GM19467 (cell line): ENCODE measurements at regions not wholly inside any gene's neighbourhood (a gene's known extent, or its start where the extent isn't known, plus 50 kb on each side); places are given as distances from the start of the nearest gene placed in this dataset.

Experiments used
- ATAC-seq: cut with Tn5 transposase; IDR thresholded peaks from one replicate; pipeline ENCODE4 v1.9.1; 2021; ENCODE audit warnings: mild to moderate bottlenecking, moderate library complexity; ENCODE audit not compliant: unreplicated experiment

DNA sequence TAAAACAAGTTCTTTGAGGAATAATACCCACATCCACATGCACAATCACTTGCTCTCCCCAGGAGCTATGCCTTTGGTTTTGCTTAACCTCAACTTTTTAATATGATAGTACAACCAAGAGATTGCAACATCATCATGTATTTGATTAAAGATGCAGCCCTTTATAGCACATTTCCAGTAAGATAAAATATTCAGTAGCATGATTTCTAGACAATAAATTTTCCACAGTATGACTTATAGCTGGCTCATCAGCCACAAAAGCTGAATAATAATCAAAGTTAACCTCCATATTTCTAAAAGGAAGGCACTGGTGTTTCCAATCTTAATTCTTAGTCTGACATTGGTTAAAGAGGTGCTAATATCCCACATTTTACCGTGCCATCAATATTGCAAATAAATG is 622.5 kb downstream of the TBL1XR1 start:
- no peak for ATAC-seq

DNA sequence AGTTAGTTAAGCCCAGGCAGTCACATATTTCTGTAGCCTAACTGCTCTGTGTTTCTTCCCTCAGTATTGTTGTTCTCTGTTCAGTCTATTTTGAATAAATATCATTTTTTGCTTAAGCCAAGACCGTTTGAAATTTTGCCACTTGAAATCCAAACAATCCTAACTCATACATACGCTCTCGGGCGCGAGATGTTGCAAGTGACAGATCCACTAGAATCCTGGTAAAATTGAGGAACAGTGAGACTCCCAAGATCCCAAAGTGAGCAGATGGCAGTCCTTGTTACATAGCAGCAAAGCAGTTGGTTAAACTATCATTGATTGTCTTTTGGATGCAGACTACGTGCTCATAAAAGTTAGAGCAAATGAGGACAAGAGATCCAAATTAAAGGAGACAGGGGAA is 625.4 kb downstream of the TBL1XR1 start:
- no peak for ATAC-seq

DNA sequence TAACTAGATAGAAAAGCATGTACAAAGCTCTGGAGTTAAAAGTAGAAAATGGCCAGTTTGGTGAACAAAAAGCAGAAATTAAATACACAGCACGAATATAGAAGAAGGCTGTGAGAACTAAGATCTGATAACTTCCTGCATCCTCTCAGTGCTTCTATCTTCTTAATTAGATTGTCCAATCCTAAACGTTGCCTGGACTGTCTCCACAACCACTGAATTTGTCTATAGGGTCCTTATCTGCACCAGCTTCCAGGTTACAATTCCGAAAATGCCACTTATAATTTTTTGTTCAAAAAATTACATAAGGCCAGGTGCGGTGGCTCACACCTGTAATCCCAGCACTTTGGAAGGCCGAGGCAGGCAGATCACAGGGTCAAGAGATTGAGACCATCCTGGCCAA is 626.3 kb downstream of the TBL1XR1 start:
- no peak for ATAC-seq

GRCh38 chr3:176568189-176568588 is 629.1 kb downstream of the TBL1XR1 start:
- ATAC-seq = no peak

DNA sequence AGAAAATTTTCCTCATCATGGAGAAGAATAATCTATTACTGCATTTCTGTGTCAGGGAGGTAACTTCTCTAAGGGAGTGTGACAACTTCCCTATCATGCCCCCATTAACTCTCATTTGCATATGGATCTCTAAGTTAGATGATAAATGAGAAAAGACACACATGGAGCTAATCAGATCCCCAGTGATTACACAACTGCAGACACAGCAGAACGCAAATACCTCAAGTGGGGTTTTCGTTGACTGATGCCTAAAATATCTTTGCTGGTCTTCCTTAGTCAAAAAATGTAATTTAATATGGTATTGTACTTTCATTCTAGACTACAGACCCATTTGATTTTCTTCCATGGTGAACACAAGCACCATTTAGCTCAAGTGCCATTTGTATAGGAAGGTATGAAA is 630.5 kb downstream of the TBL1XR1 start:
- ATAC-seq = no peak

DNA sequence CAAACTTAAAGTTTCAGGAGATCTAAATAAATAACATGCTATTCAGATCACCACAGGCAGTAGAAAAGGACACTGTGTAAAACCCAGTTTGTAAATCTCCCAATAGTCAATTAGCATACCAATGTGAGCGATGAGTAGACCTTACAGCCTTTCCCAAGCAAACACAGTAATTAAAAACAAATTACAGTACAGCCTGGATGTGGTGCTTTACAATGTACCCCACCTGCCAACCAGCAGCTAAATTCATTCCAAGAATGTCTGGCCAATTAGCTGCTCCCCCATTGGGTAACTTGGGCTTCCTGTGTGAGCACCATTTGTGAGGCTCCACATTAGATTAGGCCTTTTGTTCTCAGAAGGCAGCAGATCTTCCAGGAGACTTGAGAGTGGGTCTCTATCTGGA is 635.0 kb downstream of the TBL1XR1 start:
- ATAC-seq = no peak

GRCh38 chr3:176561826-176562225 is 635.5 kb downstream of the TBL1XR1 start:
- ATAC-seq = no peak

DNA sequence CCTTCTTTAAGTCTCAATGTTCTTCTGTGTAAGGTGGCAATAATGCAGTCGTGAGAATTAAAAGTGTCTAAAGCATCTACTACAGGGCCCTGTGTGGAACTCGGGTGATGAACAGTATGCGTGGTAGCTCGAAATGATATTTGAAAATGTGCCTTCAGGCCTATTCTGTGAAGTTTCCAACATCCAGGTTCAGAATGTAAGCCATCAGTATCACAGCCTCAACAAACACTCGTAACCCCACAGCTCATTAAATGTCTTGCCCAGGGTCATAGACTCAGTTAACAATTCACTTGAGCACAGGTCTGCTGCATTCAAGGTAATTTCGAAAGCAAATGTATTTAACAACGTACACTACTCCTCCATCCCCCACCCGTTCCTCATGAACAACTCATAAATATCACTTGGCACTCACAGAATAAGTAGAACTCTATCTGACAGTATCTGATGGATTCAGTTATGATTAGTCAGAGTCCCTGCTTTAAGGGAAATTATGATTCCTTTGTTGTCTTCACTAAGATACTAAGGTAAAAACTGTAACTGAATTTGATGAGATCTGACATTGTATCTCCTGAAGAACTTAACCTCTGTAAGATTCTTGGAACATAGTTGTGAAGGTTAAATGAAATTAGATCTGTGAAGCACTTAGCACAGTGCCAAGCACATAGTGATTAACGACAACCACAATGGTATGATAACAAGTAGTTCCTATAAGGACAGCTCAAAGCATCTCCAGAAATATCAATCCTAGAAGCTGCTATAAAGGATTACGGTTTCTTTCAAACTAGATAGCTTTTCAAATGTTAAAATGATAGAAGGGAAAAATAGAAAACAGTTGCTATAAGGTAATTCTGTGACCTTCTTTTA is 642.3 kb downstream of the TBL1XR1 start:
- no peak for ATAC-seq

DNA sequence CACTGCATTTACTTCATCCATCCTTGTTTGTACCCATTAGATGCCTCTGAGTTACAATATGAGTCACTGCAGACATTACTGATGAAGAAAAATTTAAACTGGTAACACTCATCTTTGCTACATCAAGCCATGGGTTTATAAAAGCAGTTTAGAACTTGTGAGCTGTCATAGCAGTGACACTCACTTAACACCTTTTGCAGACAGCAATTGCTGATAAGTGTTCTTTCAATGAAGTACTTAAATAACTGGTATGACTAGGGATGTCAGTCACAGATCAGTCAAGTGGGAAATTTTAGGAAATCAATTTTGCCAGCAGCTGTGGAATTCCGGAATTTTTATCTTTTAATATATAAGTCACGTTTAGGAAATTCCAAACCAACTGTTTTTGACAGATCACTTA is 643.0 kb downstream of the TBL1XR1 start:
- ATAC-seq = no peak

DNA sequence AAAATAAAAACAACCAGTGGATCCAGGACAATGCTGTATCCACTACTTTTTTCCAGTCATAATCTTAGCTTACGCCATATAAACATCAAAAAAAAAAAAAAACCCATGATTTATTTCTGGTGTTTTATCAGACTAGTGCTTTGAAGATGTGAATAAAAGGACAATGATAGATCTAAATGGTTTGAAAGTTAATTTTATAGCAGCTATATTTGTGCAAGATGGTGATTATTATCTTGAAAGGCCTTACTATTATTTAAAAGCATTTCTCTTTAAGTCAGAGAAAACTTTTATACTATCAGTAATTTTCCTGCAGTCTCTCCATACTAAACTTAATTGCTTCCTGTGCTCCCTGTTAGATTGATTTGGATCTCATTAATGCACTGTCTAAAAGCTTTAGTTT is 670.3 kb downstream of the TBL1XR1 start:
- ATAC-seq = no peak

DNA sequence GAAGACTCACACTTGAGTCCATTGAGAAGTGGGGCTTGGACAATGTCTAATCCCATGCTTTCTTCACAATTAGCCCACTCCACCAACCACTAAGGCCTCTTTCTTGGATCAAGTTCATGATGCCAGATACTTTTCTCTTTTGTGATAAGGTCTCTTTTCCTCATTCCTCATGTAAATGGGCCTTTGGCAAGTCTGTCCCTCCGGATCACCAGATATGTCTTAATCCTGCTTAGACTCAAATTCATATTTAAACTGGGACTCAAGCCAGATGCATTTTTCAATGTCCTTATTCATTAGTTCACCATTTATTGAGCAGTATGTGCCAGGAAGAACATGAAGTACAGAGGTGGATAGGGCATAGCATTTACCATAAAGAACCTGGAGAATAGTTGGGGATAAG is 671.1 kb downstream of the TBL1XR1 start:
- ATAC-seq = no peak

- no peak for ATAC-seq
Observed at GRCh38 chr3:176523114-176523513, 674.2 kb downstream of the TBL1XR1 start.

DNA sequence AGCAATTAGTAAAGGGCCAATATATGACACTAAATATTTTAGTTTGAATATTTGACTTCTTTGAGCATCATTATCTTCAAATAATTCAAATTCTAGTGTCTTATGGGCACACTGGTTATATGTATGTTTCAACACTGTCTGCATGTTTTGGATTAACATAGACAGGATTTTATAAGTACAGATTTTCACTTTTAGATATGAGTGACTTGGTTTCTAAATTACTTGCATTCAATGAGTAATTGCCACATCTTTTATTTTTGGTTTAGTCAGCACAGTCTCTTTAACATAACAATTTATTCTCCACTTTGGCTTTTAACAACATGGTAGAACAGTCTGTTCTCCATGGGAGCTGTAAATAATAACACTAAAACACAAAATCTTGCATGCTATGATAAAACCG is 674.8 kb downstream of the TBL1XR1 start:
- ATAC-seq = no peak

DNA sequence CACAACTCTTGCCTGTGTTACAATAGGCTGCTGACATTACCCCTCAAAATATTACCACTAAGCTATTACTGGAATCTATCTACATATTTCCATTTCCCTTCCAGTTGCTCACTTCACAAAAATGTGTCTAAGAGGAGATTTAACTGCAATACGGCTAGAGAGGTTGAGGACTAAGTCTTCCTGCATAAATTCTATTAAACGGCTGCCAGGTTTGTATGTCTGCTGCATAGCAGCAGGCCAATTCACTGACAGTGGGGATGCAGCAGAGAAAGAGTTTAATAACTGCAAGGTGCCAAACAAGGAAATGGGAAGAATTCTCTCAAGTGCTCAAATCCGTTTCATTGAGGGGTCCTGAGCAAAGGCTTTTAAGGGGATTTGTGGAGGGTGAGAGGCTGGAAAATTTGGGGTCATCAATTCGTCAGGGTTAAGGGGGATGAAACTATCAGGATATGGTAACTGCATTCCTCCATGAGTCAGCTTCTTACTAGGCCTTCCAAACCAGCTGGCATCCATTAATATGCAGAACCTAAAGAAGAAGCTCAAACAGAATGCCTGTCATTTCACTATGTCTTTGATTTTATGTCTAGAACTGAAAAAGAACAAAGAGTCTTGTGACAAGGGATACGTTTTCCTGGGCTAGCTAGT is 675.6 kb downstream of the TBL1XR1 start:
- ATAC-seq = no peak

DNA sequence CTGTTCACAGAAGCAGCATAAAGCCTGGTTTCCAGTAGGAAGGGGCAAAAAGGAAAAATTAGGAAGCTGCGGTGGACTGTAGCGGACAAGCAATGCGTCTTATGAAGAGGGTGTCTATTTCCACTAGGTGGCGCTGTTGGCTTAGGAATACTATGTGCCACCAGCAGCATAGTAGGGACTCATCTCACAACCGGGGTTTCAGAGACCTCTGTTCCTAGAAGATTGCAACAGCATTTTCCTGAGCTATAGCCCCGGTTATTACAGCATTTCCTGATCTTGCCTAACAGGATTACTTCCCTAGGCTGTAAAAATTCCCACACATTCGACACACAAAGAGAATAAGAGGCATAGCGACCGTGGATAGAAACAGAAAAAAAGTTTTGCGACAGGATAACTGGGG is 683.0 kb downstream of the TBL1XR1 start:
- ATAC-seq = no peak

DNA sequence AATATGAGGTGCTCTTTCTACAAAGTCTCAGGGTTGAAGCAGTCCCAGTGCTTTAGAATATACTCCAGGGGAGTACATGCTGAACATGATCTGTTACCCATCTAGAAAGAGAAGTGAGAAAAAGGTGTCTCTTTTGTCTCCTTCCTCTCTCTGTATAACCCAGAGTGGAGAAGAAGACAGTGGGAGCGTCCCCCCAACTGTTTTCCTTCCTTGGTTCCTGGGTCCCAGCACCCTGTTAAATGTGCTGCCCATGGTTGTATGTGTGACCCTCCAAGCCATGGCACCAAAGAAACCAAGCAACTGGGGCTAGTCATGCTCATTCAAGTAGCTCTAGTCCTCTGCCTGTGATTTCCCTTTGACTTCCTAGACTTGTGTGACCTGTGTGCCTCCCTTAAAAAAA is 683.7 kb downstream of the TBL1XR1 start:
- no peak for ATAC-seq

DNA sequence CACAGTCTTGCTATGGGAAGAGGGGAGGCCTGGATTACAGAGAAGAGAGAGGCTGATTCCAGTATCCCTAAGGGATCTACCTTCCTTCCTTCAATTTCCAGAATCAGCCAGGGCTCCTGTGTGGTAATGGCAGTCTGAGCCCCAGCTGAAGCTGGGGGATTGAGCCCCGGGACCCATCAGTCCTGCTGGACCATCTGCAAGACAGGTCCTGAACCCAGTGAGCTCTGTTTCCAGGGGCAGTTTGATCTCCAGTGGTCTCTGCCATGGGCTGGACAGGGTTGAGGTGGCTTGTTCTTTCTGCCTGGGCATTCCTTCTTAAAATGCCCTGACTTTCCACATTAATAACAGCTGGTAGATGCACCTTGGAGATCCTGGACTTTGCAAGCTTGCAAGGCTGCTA is 685.2 kb downstream of the TBL1XR1 start:
- ATAC-seq = no peak

DNA sequence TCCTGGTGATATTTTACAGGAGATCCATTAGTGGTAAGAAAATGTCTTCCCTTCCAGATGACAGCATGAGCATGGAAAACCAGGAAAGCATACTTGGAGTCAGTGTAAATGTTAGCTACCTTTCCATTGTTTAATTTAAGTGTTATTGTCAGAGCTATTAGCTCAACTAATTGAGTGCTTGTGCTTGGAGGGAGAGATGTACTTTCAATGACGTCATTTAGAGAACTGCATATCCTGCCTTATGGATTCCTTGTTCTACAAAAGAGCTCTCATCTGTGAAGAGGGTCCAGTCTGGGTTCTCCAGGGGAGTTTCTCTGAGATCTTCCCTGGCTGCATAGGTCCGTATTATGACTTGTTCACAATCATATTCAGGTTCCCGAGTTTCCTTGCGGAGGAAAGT is 687.2 kb downstream of the TBL1XR1 start:
- no peak for ATAC-seq

- ATAC-seq = no peak
Observed at GRCh38 chr3:176505878-176506621, 691.2 kb downstream of the TBL1XR1 start.

GRCh38 chr3:176491084-176491483 is 706.2 kb downstream of the TBL1XR1 start:
- ATAC-seq = no peak

- ATAC-seq = no peak
Observed at GRCh38 chr3:176490357-176490756, 706.9 kb downstream of the TBL1XR1 start.

GRCh38 chr3:176479248-176479647 is 718.0 kb downstream of the TBL1XR1 start:
- ATAC-seq = no peak
